A673 (cell line): ENCODE measurements at regions not wholly inside any gene's neighbourhood (a gene's known extent, or its start where the extent isn't known, plus 50 kb on each side); places are given as distances from the start of the nearest gene placed in this dataset.

Experiments used
- BruUV-seq: library from RNA; stranded (reverse); fragments of 400-500 nt; replicated peaks from 2 replicates; lab custom pipeline; 2021; lab: Mats Ljungman, UMichigan
- CTCF ChIA-PET: fragments of 300-600 bp; sonication (Branson Sonifier 250); formaldehyde crosslinking; loops from one replicate; lab custom pipeline; 2022; ENCODE audit warnings: antibody characterized with exemption; lab: Charles Lee
- POLR2A ChIA-PET: fragments of 300-600 bp; sonication (Branson Sonifier 250); formaldehyde crosslinking; loops from one replicate; lab custom pipeline; 2022; ENCODE audit warnings: antibody characterized with exemption; ENCODE audit not compliant: low non-redundant PET; lab: Charles Lee
- DNase-seq: peaks from one replicate; pipeline ENCODE4 v3.0.0-alpha.2; 2015; ENCODE audit warnings: low spot score
- H3K27ac ChIP-seq: fragments of 200-600 bp; sonication (generic); 2 replicates; pipeline ENCODE4 v1.5.1; 2016; ENCODE audit warnings: mixed run types, low read depth, mild to moderate bottlenecking, mixed read lengths, antibody characterized with exemption, low read length; ENCODE audit not compliant: poor library complexity, severe bottlenecking
- H3K27me3 ChIP-seq: fragments of 200-600 bp; sonication (generic); replicated peaks from 2 replicates; pipeline ENCODE4 v1.6.1; 2017; ENCODE audit warnings: mixed run types, low read depth, mild to moderate bottlenecking, mixed read lengths, antibody characterized with exemption, low read length; ENCODE audit not compliant: insufficient read depth, poor library complexity
- H3K36me3 ChIP-seq: fragments of 200-600 bp; sonication (generic); 2 replicates; pipeline ENCODE4 v1.6.1; 2016; ENCODE audit warnings: mixed run types, mild to moderate bottlenecking, mixed read lengths, antibody characterized with exemption, low read length; ENCODE audit not compliant: insufficient read depth, poor library complexity, severe bottlenecking
- H3K4me1 ChIP-seq: fragments of 200-600 bp; sonication (generic); 2 replicates; pipeline ENCODE4 v1.6.1; 2017; ENCODE audit warnings: mixed run types, mild to moderate bottlenecking, mixed read lengths, antibody characterized with exemption, low read length; ENCODE audit not compliant: insufficient read depth, poor library complexity, severe bottlenecking
- H3K4me3 ChIP-seq: fragments of 200-600 bp; sonication (generic); 2 replicates; pipeline ENCODE4 v1.5.1; 2016; ENCODE audit warnings: low read depth, mixed run types, mild to moderate bottlenecking, mixed read lengths, low read length; ENCODE audit not compliant: poor library complexity, severe bottlenecking
- H3K9me3 ChIP-seq: fragments of 200-600 bp; sonication (generic); 2 replicates; pipeline ENCODE4 v1.6.1; 2016; ENCODE audit warnings: mixed run types, low read depth, mild to moderate bottlenecking, mixed read lengths, antibody characterized with exemption, low read length; ENCODE audit not compliant: poor library complexity, severe bottlenecking
- EZH2 ChIP-seq: fragments of 200-600 bp; sonication (generic); IDR thresholded peaks from 2 replicates; pipeline ENCODE4 v1.6.1; 2017; ENCODE audit warnings: borderline replicate concordance, low read depth, mild to moderate bottlenecking, mixed read lengths, antibody characterized with exemption, low read length; ENCODE audit not compliant: poor library complexity, severe bottlenecking
- intact Hi-C: fragments of 100-400 bp; cut with micrococcal nuclease; formaldehyde crosslinking; loops from one replicate; pipeline ENCODE4 v1.10.0; 2022; ENCODE audit not compliant: unreplicated experiment
- TF ChIP-seq, protein P1 (sequence below): fragments of 300-800, 200-600 bp; sonication (generic); conservative IDR thresholded peaks from 2 replicates; pipeline ENCODE4 v1.5.1; 2017; ENCODE audit warnings: low read depth, mild to moderate bottlenecking, antibody characterized with exemption, low read length, moderate library complexity, mixed read lengths

DNA sequence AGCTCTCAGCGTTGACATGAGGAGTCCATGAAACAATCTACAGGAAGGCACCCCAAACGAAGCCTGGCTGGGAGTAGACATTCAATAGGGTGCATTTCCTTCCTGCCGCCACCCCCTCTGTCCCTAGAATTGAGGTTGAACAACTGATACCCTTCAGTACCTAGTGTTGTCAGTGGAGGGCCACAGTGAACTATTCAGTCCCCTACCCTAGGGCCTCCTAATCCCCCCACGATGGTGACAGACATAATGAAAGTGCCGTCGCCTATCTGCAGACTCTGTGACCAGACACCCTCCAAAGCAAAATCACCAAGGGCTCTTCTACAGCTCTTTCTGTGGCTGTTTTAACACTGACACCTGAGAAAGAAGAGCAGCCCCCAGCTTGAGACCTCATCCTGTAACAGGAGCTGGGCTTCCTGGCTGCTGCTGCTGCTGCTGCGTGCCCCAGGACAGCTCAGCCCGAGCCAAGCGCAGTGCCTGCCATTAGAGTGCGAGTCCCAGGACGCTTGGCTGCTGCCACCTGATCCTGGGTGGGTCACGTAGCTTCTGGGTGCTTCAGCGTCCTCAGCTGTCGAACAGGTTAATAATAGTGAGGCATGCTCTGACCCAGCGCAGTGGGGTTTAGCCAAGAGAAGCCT is 183.0 kb downstream of the ZBTB18 start:
- ChIA-PET POLR2A (interaction anchor here (0.8 kb wide), 1 partner anchor 28 kb away, joined by 4 read pairs; no protein-coding TSS in a partner anchor), CTCF (no interaction called here)
- no peak for DNase-seq
- Histone ChIP-seq H3K4me3 (no peak overlapping the region), H3K27ac (no peak overlapping the region), H3K36me3 (no peaks in the 10 kb centered on the region), H3K27me3 (no peaks in the 10 kb centered on the region), H3K9me3 (no peaks in the 10 kb centered on the region), H3K4me1 (peaks cover 25% of the 10 kb centered on the region)
- TF ChIP-seq, protein P1, sequence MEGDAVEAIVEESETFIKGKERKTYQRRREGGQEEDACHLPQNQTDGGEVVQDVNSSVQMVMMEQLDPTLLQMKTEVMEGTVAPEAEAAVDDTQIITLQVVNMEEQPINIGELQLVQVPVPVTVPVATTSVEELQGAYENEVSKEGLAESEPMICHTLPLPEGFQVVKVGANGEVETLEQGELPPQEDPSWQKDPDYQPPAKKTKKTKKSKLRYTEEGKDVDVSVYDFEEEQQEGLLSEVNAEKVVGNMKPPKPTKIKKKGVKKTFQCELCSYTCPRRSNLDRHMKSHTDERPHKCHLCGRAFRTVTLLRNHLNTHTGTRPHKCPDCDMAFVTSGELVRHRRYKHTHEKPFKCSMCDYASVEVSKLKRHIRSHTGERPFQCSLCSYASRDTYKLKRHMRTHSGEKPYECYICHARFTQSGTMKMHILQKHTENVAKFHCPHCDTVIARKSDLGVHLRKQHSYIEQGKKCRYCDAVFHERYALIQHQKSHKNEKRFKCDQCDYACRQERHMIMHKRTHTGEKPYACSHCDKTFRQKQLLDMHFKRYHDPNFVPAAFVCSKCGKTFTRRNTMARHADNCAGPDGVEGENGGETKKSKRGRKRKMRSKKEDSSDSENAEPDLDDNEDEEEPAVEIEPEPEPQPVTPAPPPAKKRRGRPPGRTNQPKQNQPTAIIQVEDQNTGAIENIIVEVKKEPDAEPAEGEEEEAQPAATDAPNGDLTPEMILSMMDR: 0 out of 2 replicates have a peak, but pooled peaks have one; percentile 18
- TF ChIP-seq EZH2: no peak
- intact Hi-C loops: no loop called here
- BruUV-seq: no TSS peak

GRCh38 chr1:244235157-244235556 is 184.1 kb downstream of the ZBTB18 start:
- intact Hi-C loops: no loop called here
- Histone ChIP-seq H3K27ac (no peak overlapping the region), H3K36me3 (no peaks in the 10 kb centered on the region), H3K4me1 (peaks cover 25% of the 10 kb centered on the region), H3K9me3 (no peaks in the 10 kb centered on the region), H3K4me3 (no peak overlapping the region), H3K27me3 (no peaks in the 10 kb centered on the region)
- no peak for DNase-seq
- no TSS peak for BruUV-seq
- POLR2A ChIA-PET: no interaction called here
- TF ChIP-seq, protein P1: no peak
- TF ChIP-seq EZH2: no peak
- CTCF ChIA-PET: no interaction called here

GRCh38 chr1:244236101-244236500 is 185.0 kb downstream of the ZBTB18 start:
- no peak overlapping the region for H3K4me3 ChIP-seq
- no peaks in the 10 kb centered on the region for H3K36me3 ChIP-seq
- peaks cover 18% of the 10 kb centered on the region for H3K4me1 ChIP-seq
- TF ChIP-seq, protein P1: no peak
- no peak for TF ChIP-seq EZH2
- no TSS peak for BruUV-seq
- H3K27me3 ChIP-seq: no peaks in the 10 kb centered on the region
- no peak overlapping the region for H3K27ac ChIP-seq
- no peaks in the 10 kb centered on the region for H3K9me3 ChIP-seq
- DNase-seq: no peak
- POLR2A ChIA-PET: no interaction called here
- intact Hi-C loops: no loop called here
- CTCF ChIA-PET: interaction anchor here (0.5 kb wide), 1 partner anchor 208 kb away, joined by 4 read pairs; no protein-coding TSS in a partner anchor
